PC-3 (cell line): ENCODE measurements at regions not wholly inside any gene's neighbourhood (a gene's known extent, or its start where the extent isn't known, plus 50 kb on each side); places are given as distances from the start of the nearest gene placed in this dataset.

Experiments used
- EZH2 ChIP-seq: fragments of 300-600 bp; sonication (generic); IDR thresholded peaks from one replicate; pipeline ENCODE4 v1.6.1; 2017; ENCODE audit warnings: antibody characterized with exemption, mild to moderate bottlenecking, low read length; ENCODE audit not compliant: unreplicated experiment
- TF ChIP-seq, protein P1 (sequence below): fragments of 300-600 bp; sonication (generic); conservative IDR thresholded peaks from 2 replicates; pipeline ENCODE4 v1.5.1; 2017; ENCODE audit warnings: antibody characterized with exemption, low read depth, mild to moderate bottlenecking, low read length

DNA sequence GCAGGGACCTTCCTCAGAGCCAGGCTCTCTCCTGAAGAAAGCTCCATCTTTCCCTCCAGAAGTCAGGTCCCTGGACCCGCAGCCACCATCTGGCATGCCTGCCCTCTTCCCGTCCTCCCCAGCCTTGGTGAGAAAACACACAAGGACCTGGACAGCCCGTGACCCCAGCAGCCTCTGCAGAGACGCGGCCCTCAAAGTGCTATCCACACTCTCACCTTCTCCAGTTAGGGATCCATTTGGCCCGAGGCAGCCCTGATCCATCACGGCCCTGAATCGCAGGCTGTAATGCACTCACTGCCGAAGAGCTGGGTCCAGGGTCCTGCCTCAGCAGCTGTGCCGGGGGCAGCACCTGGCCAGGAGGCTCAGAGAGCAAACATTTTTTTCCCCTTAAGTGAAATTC is 185.1 kb downstream of the OLFM1 start:
- TF ChIP-seq, protein P1, sequence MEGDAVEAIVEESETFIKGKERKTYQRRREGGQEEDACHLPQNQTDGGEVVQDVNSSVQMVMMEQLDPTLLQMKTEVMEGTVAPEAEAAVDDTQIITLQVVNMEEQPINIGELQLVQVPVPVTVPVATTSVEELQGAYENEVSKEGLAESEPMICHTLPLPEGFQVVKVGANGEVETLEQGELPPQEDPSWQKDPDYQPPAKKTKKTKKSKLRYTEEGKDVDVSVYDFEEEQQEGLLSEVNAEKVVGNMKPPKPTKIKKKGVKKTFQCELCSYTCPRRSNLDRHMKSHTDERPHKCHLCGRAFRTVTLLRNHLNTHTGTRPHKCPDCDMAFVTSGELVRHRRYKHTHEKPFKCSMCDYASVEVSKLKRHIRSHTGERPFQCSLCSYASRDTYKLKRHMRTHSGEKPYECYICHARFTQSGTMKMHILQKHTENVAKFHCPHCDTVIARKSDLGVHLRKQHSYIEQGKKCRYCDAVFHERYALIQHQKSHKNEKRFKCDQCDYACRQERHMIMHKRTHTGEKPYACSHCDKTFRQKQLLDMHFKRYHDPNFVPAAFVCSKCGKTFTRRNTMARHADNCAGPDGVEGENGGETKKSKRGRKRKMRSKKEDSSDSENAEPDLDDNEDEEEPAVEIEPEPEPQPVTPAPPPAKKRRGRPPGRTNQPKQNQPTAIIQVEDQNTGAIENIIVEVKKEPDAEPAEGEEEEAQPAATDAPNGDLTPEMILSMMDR, result no peak
- no peak for TF ChIP-seq EZH2
